ENCODE measurements at regions not wholly inside any gene's neighbourhood (a gene's known extent, or its start where the extent isn't known, plus 50 kb on each side); places are given as distances from the start of the nearest gene placed in this dataset.

DNA sequence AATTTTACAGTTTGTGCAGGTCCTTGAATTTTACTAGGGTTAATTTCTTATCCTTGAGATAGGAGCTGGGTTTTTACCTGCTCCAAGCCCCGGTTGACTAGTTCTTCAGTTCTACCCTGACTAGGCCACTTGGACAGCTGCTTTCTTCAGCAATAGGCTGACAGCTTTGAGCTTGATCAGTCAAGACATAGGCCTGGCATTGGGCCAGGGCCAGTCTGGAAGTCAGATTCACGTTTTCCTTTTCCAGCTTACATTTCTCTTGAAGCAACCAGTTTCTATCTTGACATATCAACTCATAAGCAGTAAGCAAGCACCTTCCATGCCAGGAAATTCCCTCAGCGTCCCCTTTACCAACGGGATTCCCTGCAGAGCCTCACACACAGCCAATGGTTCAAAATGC, 63.7 kb upstream of the AJAP1 start:
- no peak overlapping the region for H3K18ac ChIP-seq (ENCODE audit: low read length)
- H4K91ac ChIP-seq (ENCODE audit: low read depth, low read length) = no peak overlapping the region

DNA sequence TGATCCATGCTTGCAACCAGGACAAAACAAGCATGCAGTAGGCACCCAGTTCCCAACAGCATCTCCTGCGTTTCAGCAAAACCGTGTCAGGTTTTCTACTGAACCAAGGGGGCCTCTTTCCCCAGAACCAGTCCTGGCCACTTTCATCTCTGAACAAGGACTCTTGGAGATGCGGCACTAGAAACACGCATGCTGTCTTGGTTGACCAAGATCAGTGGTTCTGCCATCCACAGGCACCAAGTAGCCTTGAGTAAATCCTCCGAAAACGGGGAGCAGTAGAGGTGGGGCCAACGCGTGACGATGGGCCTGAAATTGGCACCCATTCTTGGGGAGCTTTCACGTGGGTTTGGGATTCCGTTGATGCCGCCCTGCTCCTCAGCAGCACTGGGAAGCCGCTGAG, 62.5 kb upstream of the AJAP1 start:
- Histone ChIP-seq H3K79me1 (ENCODE audit: low read length) (no peaks in the 10 kb centered on the region), H2BK12ac (ENCODE audit: low read length) (no peak overlapping the region), H3K18ac (ENCODE audit: low read length) (no peak overlapping the region), H4K8ac (ENCODE audit: low read depth, low read length) (no peak overlapping the region), H4K12ac (ENCODE audit: low read depth, low read length) (no peak overlapping the region), H3K4me1 (ENCODE audit: control insufficient read depth in 1 of 2, insufficient read depth in 2 of 2, low read length in 2 of 2) (peaks cover 3 to 7% of the 10 kb centered on the region in 2 experiments), H3K23ac (ENCODE audit: low read length) (no peak overlapping the region), H3K4ac (ENCODE audit: low read depth, low read length) (no peak overlapping the region), H3K9ac (ENCODE audit: low read length) (no peak overlapping the region), H3K27me3 (ENCODE audit: insufficient read depth, low read length) (no peaks in the 10 kb centered on the region), H2BK120ac (ENCODE audit: insufficient read depth, low read length, poor library complexity) (no peak overlapping the region), H3K79me2 (ENCODE audit: control insufficient read depth, insufficient read depth, low read length, poor library complexity) (no peaks in the 10 kb centered on the region), H3K4me2 (ENCODE audit: low read length) (no peak overlapping the region), H3K4me3 (ENCODE audit: low read depth, low read length) (no peak overlapping the region), H3K14ac (ENCODE audit: low read length) (no peak overlapping the region), H2BK5ac (ENCODE audit: low read depth, low read length, poor library complexity) (no peak overlapping the region), H2AFZ (ENCODE audit: insufficient read depth, low read length, poor library complexity) (no peak overlapping the region), H3K9me3 (ENCODE audit: insufficient read depth, low read depth, low read length) (peaks cover 4% of the 10 kb centered on the region), H4K91ac (ENCODE audit: low read depth, low read length) (no peak overlapping the region), H2AK5ac (ENCODE audit: low read length) (no peak overlapping the region), H3K27ac (ENCODE audit: low read depth, low read length) (no peak overlapping the region), H3K36me3 (ENCODE audit: control insufficient read depth in 1 of 2, insufficient read depth in 2 of 2, low read length in 2 of 2) (no peaks in the 10 kb centered on the region)
- no CpG with 5 or more reads among the region's 13 CpGs for WGBS (ENCODE audit: extremely low coverage, insufficient coverage, insufficient read length)
- DNase-seq = no peak

More for the DNA sequence above, 63.7 kb upstream of the AJAP1 start:
- Histone ChIP-seq H3K79me2 (ENCODE audit: control insufficient read depth, insufficient read depth, low read length, poor library complexity) (no peaks in the 10 kb centered on the region), H2BK120ac (ENCODE audit: insufficient read depth, low read length, poor library complexity) (no peak overlapping the region), H4K8ac (ENCODE audit: low read depth, low read length) (no peak overlapping the region), H3K14ac (ENCODE audit: low read length) (no peak overlapping the region), H4K12ac (ENCODE audit: low read depth, low read length) (no peak overlapping the region), H3K27ac (ENCODE audit: low read depth, low read length) (no peak overlapping the region), H3K4me1 (ENCODE audit: control insufficient read depth in 1 of 2, insufficient read depth in 2 of 2, low read length in 2 of 2) (peaks cover 3% of the 10 kb centered on the region in 2 experiments), H2BK5ac (ENCODE audit: low read depth, low read length, poor library complexity) (no peak overlapping the region), H2BK12ac (ENCODE audit: low read length) (no peak overlapping the region), H3K4ac (ENCODE audit: low read depth, low read length) (no peak overlapping the region), H3K4me2 (ENCODE audit: low read length) (no peak overlapping the region), H2AK5ac (ENCODE audit: low read length) (no peak overlapping the region), H3K36me3 (ENCODE audit: control insufficient read depth in 1 of 2, insufficient read depth in 2 of 2, low read length in 2 of 2) (no peaks in the 10 kb centered on the region), H3K9ac (ENCODE audit: low read length) (no peak overlapping the region), H3K79me1 (ENCODE audit: low read length) (no peaks in the 10 kb centered on the region), H3K27me3 (ENCODE audit: insufficient read depth, low read length) (no peaks in the 10 kb centered on the region), H3K23ac (ENCODE audit: low read length) (no peak overlapping the region), H3K9me3 (ENCODE audit: insufficient read depth, low read depth, low read length) (peaks cover 4% of the 10 kb centered on the region), H3K4me3 (ENCODE audit: low read depth, low read length) (no peak overlapping the region), H2AFZ (ENCODE audit: insufficient read depth, low read length, poor library complexity) (no peak overlapping the region)
- WGBS (ENCODE audit: extremely low coverage, insufficient coverage, insufficient read length) = no CpG with 5 or more reads among the region's 4 CpGs
- no peak for DNase-seq

DNA sequence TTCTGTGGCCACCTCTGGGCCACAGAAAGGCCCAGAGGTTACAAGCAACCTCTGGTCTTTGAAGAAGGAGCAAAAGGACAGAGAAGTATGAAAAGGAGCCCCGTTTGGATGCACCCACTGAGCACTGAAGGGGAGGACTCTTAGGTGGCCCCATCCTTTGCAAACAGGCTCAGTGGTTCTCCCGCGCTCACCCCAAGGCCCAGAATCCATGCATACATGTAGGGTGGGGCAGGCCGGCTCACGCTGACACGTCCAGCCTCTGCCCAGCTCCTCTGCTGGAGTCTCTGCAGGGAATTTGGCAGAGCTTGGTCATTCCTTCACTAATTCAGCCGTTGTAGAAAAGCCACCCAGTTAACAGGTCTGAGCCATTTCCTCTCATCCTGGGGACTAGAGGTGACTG, 61.3 kb upstream of the AJAP1 start:
- Histone ChIP-seq H2BK12ac (ENCODE audit: low read length) (no peak overlapping the region), H3K36me3 (ENCODE audit: control insufficient read depth in 1 of 2, insufficient read depth in 2 of 2, low read length in 2 of 2) (no peaks in the 10 kb centered on the region), H2BK5ac (ENCODE audit: low read depth, low read length, poor library complexity) (no peak overlapping the region), H4K91ac (ENCODE audit: low read depth, low read length) (no peak overlapping the region), H2AK5ac (ENCODE audit: low read length) (no peak overlapping the region), H3K79me1 (ENCODE audit: low read length) (no peaks in the 10 kb centered on the region), H4K8ac (ENCODE audit: low read depth, low read length) (no peak overlapping the region), H3K4me3 (ENCODE audit: low read depth, low read length) (no peak overlapping the region), H3K4me1 (ENCODE audit: control insufficient read depth in 1 of 2, insufficient read depth in 2 of 2, low read length in 2 of 2) (peaks cover 3 to 7% of the 10 kb centered on the region in 2 experiments), H3K4ac (ENCODE audit: low read depth, low read length) (no peak overlapping the region), H3K9me3 (ENCODE audit: insufficient read depth, low read depth, low read length) (peaks cover 2% of the 10 kb centered on the region), H2AFZ (ENCODE audit: insufficient read depth, low read length, poor library complexity) (no peak overlapping the region), H3K14ac (ENCODE audit: low read length) (no peak overlapping the region), H3K27ac (ENCODE audit: low read depth, low read length) (no peak overlapping the region), H3K18ac (ENCODE audit: low read length) (no peak overlapping the region), H3K27me3 (ENCODE audit: insufficient read depth, low read length) (no peaks in the 10 kb centered on the region), H2BK120ac (ENCODE audit: insufficient read depth, low read length, poor library complexity) (no peak overlapping the region), H3K4me2 (ENCODE audit: low read length) (no peak overlapping the region), H3K79me2 (ENCODE audit: control insufficient read depth, insufficient read depth, low read length, poor library complexity) (no peaks in the 10 kb centered on the region), H3K9ac (ENCODE audit: low read length) (no peak overlapping the region), H4K12ac (ENCODE audit: low read depth, low read length) (no peak overlapping the region), H3K23ac (ENCODE audit: low read length) (no peak overlapping the region)
- no CpG with 5 or more reads among the region's 7 CpGs for WGBS (ENCODE audit: extremely low coverage, insufficient coverage, insufficient read length)
- no peak for DNase-seq

DNA sequence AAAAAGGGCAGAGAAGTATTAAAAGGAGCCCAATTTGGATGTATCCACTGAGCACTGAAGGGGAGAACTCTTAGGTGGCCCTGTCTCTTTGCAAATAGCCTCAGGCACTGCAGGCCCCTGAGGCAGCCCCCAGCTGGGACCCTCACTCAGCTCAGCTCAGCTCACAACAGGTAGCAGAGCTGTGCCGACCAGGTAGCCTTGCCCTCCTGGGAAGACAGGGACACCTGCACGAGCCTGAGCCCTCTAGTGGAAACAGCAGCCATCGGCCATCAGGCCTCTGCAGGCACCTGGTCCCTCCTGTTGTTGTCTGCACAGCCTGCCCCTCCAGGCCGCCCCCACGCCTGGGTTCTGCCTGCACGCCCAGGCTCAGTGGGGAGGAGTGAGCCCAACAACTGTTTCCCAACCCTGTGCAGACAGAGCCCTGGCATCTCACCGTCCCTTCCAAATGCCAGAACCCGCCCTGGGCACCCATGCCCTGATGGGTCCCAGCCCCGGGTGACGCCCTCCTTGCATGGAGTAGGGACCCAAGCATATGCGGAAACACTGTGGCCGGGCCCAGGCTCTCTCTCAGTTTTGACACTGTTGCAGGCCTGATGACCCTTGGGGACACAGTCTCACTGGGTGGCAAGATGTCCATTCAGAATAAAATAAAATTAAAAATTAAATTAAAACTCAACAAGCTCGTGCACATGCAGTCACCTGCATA, 60.0 kb upstream of the AJAP1 start:
- no peaks in the 10 kb centered on the region for H3K79me1 ChIP-seq (ENCODE audit: low read length)
- no peak overlapping the region for H3K27ac ChIP-seq (ENCODE audit: low read depth, low read length)
- no peak overlapping the region for H2BK5ac ChIP-seq (ENCODE audit: low read depth, low read length, poor library complexity)
- no peak overlapping the region for H4K91ac ChIP-seq (ENCODE audit: low read depth, low read length)
- H3K4ac ChIP-seq (ENCODE audit: low read depth, low read length) = no peak overlapping the region
- H3K9me3 ChIP-seq (ENCODE audit: insufficient read depth, low read depth, low read length) = peaks cover 2% of the 10 kb centered on the region
- no peaks in the 10 kb centered on the region for H3K79me2 ChIP-seq (ENCODE audit: control insufficient read depth, insufficient read depth, low read length, poor library complexity)
- no peak overlapping the region for H2BK120ac ChIP-seq (ENCODE audit: insufficient read depth, low read length, poor library complexity)
- no peak overlapping the region for H3K18ac ChIP-seq (ENCODE audit: low read length)
- no peak overlapping the region for H4K12ac ChIP-seq (ENCODE audit: low read depth, low read length)
- peaks cover 3 to 7% of the 10 kb centered on the region in 2 experiments for H3K4me1 ChIP-seq (ENCODE audit: control insufficient read depth in 1 of 2, insufficient read depth in 2 of 2, low read length in 2 of 2)
- H3K36me3 ChIP-seq (ENCODE audit: control insufficient read depth in 1 of 2, insufficient read depth in 2 of 2, low read length in 2 of 2) = no peaks in the 10 kb centered on the region
- no CpG with 5 or more reads among the region's 13 CpGs for WGBS (ENCODE audit: extremely low coverage, insufficient coverage, insufficient read length)
- H3K4me3 ChIP-seq (ENCODE audit: low read depth, low read length) = no peak overlapping the region
- H3K23ac ChIP-seq (ENCODE audit: low read length) = no peak overlapping the region
- H3K4me2 ChIP-seq (ENCODE audit: low read length) = no peak overlapping the region
- no peak overlapping the region for H3K9ac ChIP-seq (ENCODE audit: low read length)
- no peak overlapping the region for H4K8ac ChIP-seq (ENCODE audit: low read depth, low read length)
- H3K14ac ChIP-seq (ENCODE audit: low read length) = no peak overlapping the region
- DNase-seq = no peak
- no peaks in the 10 kb centered on the region for H3K27me3 ChIP-seq (ENCODE audit: insufficient read depth, low read length)
- no peak overlapping the region for H2AK5ac ChIP-seq (ENCODE audit: low read length)
- no peak overlapping the region for H2BK12ac ChIP-seq (ENCODE audit: low read length)
- H2AFZ ChIP-seq (ENCODE audit: insufficient read depth, low read length, poor library complexity) = no peak overlapping the region

Measured in trophoblast cell (in vitro differentiated cells and primary cell).